CD8-positive, alpha-beta memory T cell (primary cell): ENCODE measurements at regions not wholly inside any gene's neighbourhood (a gene's known extent, or its start where the extent isn't known, plus 50 kb on each side); places are given as distances from the start of the nearest gene placed in this dataset.
"Not testable (repeated sequence)": the region's sequence is repeated elsewhere in the genome, so short reads cannot be mapped to it uniquely, and the experiment has no call there.

Source experiments
- CTCF ChIA-PET: fragments of 350-600 bp; sonication (Branson Sonifier 250); formaldehyde crosslinking; loops from one replicate; lab custom pipeline; 2021; ENCODE audit warnings: antibody characterized with exemption; lab: Charles Lee
- POLR2A ChIA-PET: fragments of 350-600 bp; sonication (Branson Sonifier 250); formaldehyde crosslinking; loops from one replicate; lab custom pipeline; 2021; ENCODE audit warnings: antibody characterized with exemption; lab: Charles Lee
- DNase-seq, 5 donors: peaks; one replicate each; pipeline versions ENCODE4 v3.0.0 to v3.0.0-alpha.2; 2020 to 2022; ENCODE audit warnings: mixed read lengths in 1 of 5
- H3K27ac ChIP-seq: one replicate; pipeline ENCODE4 v1.7.0; 2013; ENCODE audit warnings: low read depth, mild to moderate bottlenecking, low read length, moderate library complexity
- H3K27me3 ChIP-seq: 2 replicates; pipeline ENCODE4 v1.7.0; 2013; ENCODE audit warnings: low read length, mild to moderate bottlenecking; ENCODE audit not compliant: insufficient read depth, poor library complexity, severe bottlenecking
- H3K36me3 ChIP-seq: 2 replicates; pipeline ENCODE4 v1.7.0; 2013; ENCODE audit warnings: mild to moderate bottlenecking, low read length, moderate library complexity; ENCODE audit not compliant: insufficient read depth
- H3K4me1 ChIP-seq: 2 replicates; pipeline ENCODE4 v1.7.0; 2013; ENCODE audit warnings: mild to moderate bottlenecking, low read length, moderate library complexity; ENCODE audit not compliant: insufficient read depth
- H3K4me3 ChIP-seq: 2 replicates; pipeline ENCODE4 v1.7.0; 2013; ENCODE audit warnings: mild to moderate bottlenecking, low read length
- H3K9me3 ChIP-seq: 2 replicates; pipeline ENCODE4 v1.7.0; 2013; ENCODE audit warnings: mild to moderate bottlenecking, low read length
- H3K27ac Mint-ChIP-seq, 8 donors: one replicate each; pipeline ENCODE4 v1.8.0; 2020 to 2021; ENCODE audit warnings: mixed read lengths in 8 of 8, mild to moderate bottlenecking in 6 of 8, inconsistent platforms in 3 of 8, moderate library complexity in 3 of 8
- H3K27me3 Mint-ChIP-seq, 2 donors: one replicate each; pipeline ENCODE4 v1.8.0; 2020 to 2021; ENCODE audit warnings: mixed read lengths in 2 of 2, mild to moderate bottlenecking in 1 of 2, moderate library complexity in 1 of 2
- H3K36me3 Mint-ChIP-seq, 3 donors: one replicate each; pipeline ENCODE4 v1.8.0; 2020 to 2021; ENCODE audit warnings: mixed read lengths in 3 of 3, inconsistent platforms in 1 of 3, mild to moderate bottlenecking in 1 of 3
- H3K4me1 Mint-ChIP-seq, 3 donors: one replicate each; pipeline ENCODE4 v1.8.0; 2020 to 2021; ENCODE audit warnings: mixed read lengths in 3 of 3, inconsistent platforms in 1 of 3, mild to moderate bottlenecking in 1 of 3
- H3K4me3 Mint-ChIP-seq, 7 donors: one replicate each; pipeline ENCODE4 v1.8.0; 2020 to 2021; ENCODE audit warnings: mixed read lengths in 7 of 7, mild to moderate bottlenecking in 6 of 7, moderate library complexity in 4 of 7, inconsistent platforms in 2 of 7
- H3K9me3 Mint-ChIP-seq, 5 donors: one replicate each; pipeline ENCODE4 v1.8.0; 2020 to 2022; ENCODE audit warnings: mixed read lengths in 5 of 5, mild to moderate bottlenecking in 3 of 5, moderate library complexity in 2 of 5, inconsistent platforms in 1 of 5

DNA sequence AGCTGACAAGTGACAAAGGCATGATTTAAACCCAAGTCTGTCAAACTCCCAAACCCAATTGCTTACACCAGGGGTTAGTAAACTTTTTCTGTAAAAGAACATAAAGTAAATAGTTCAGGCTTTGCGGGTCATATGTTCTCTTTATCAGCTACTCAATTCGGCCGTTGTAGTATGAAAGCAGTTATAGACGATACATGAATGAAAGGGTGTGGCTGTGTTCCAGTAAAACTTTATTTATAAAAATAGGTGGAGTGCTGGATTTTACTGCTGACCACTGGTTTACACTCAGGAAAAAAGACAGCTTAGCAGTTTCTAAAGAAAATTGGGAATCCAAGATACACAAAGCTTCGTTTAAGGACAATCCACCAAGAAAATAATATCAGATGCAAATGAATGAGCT lies 124.3 kb upstream of the BCL9 start:
- Histone ChIP-seq H3K36me3 (no peaks in the 10 kb centered on the region), H3K9me3 (no peaks in the 10 kb centered on the region), H3K4me3 (no peak overlapping the region), H3K27ac (no peak overlapping the region), H3K4me1 (no peaks in the 10 kb centered on the region), H3K27me3 (no peaks in the 10 kb centered on the region)
- Mint-ChIP-seq H3K27me3 (peaks cover 20 to 68% of the 10 kb centered on the region in 2 donors), H3K9me3 (peaks cover 0 to 3% (median 0%) of the 10 kb centered on the region in 5 donors), H3K4me1 (no peaks in the 10 kb centered on the region), H3K27ac (no peak overlapping the region), H3K4me3 (no peak overlapping the region), H3K36me3 (no peaks in the 10 kb centered on the region)
- CTCF ChIA-PET = no interaction called here
- no peak for DNase-seq
- POLR2A ChIA-PET = no interaction called here

DNA sequence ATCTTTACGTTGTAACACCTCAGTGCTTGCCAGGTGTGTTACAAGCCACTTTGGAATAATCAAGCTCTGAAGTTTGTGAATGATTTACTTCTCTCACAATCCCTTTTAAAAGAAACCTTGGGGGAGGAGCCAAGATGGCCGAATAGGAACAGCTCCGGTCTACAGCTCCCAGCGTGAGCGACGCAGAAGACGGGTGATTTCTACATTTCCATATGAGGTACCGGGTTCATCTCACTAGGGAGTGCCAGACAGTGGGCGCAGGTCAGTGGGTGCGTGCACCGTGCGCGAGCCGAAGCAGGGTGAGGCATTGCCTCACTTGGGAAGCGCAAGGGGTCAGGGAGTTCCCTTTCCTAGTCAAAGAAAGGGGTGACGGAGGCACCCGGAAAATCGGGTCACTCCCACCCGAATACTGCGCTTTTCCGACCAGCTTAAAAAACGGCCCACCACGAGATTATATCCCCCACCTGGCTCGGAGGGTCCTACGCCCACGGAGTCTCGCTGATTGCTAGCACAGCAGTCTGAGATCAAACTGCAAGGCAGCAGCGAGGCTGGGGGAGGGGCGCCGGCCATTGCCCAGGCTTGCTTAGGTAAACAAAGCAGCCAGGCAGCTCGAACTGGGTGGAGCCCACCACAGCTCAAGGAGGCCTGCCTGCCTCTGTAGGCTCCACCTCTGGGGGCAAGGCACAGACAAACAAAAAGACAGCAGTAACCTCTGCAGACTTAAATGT lies 118.0 kb upstream of the BCL9 start:
- DNase-seq, H3K36me3 ChIP-seq, CTCF ChIA-PET, H3K27me3 ChIP-seq, H3K4me3 Mint-ChIP-seq, H3K27ac Mint-ChIP-seq, POLR2A ChIA-PET, H3K9me3 ChIP-seq, H3K9me3 Mint-ChIP-seq, H3K4me1 Mint-ChIP-seq, H3K36me3 Mint-ChIP-seq, H3K27ac ChIP-seq, H3K4me1 ChIP-seq, H3K4me3 ChIP-seq: not testable (repeated sequence)
- peaks cover 12 to 31% of the 10 kb centered on the region in 2 donors for H3K27me3 Mint-ChIP-seq

DNA sequence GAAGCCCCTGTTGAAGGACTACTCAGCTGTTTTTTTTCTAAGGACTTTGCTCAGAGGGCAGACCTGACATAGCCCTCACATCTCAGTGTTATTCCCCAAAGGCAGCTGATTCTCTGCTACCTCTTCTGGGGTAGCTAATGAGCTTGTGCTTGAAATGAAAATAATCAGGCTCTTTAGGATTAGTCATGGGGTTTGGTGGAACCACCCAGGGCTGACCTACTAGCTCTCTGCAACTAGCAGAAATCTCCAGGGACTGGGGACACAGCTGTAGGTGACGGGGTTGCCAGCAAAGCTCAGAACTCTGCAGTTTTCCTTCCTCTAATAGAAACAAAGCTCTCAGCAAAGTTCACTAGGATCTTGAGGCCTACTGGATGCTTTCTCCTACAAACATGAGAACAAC lies 106.4 kb upstream of the BCL9 start:
- H3K4me1 ChIP-seq = no peaks in the 10 kb centered on the region
- H3K4me3 Mint-ChIP-seq = no peak overlapping the region
- H3K9me3 Mint-ChIP-seq = peaks cover 0 to 2% (median 0%) of the 10 kb centered on the region in 5 donors
- peaks cover 2 to 24% of the 10 kb centered on the region in 2 donors for H3K27me3 Mint-ChIP-seq
- no peaks in the 10 kb centered on the region for H3K4me1 Mint-ChIP-seq
- no peak overlapping the region for H3K27ac Mint-ChIP-seq
- H3K36me3 ChIP-seq = no peaks in the 10 kb centered on the region
- H3K9me3 ChIP-seq = no peaks in the 10 kb centered on the region
- ChIA-PET POLR2A (no interaction called here), CTCF (no interaction called here)
- H3K27me3 ChIP-seq = no peaks in the 10 kb centered on the region
- no peak for DNase-seq
- no peak overlapping the region for H3K27ac ChIP-seq
- peaks cover 0 to 3% (median 0%) of the 10 kb centered on the region in 3 donors for H3K36me3 Mint-ChIP-seq
- H3K4me3 ChIP-seq = no peak overlapping the region

DNA sequence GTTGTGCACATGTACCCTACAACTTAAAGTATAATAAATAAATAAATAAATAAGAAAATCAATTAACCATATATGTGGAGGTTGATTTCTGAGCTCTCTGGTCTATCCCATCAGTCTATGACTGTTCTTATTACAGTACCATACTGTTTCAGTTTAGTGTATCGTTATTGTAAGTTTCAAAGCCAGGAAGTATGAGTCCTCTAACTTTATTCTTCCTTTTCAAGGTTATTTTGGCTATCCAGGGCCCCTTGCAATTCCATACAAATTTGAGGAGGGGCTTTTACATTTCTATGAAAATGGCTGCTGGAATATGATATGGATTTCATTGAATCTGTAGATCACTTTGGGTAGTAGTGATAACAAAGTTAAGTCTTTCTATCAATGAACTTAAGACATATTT lies 96.9 kb upstream of the BCL9 start:
- H3K27me3 Mint-ChIP-seq = peaks cover 18 to 49% of the 10 kb centered on the region in 2 donors
- no peaks in the 10 kb centered on the region for H3K4me1 Mint-ChIP-seq
- H3K4me3 ChIP-seq = no peak overlapping the region
- no peak overlapping the region for H3K27ac ChIP-seq
- no peak overlapping the region for H3K27ac Mint-ChIP-seq
- ChIA-PET POLR2A (no interaction called here), CTCF (no interaction called here)
- no peak for DNase-seq
- H3K36me3 Mint-ChIP-seq = peaks cover 0 to 17% (median 4%) of the 10 kb centered on the region in 3 donors
- H3K4me3 Mint-ChIP-seq = no peak overlapping the region
- no peaks in the 10 kb centered on the region for H3K27me3 ChIP-seq
- peaks cover 35 to 65% (median 58%) of the 10 kb centered on the region in 5 donors for H3K9me3 Mint-ChIP-seq
- H3K4me1 ChIP-seq = no peaks in the 10 kb centered on the region
- no peaks in the 10 kb centered on the region for H3K36me3 ChIP-seq
- H3K9me3 ChIP-seq = no peaks in the 10 kb centered on the region

DNA sequence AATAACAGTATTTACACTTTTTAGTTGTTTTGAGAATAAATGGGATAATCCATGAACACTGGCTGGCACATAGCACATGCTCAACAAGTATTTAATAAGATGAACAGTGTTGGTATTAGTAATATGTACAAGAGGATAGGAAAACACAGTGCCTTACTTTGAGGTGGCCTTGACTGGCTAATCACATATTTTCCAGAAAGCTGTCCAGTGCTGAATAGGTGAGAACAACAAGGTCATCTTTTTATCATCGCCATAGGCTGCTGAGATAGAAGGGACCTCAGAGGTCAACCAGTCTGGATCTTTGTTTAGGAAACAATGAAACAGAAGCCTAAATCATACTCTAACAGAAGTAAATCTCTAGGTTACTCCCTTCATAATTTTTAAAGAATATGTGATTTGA lies 89.7 kb upstream of the BCL9 start:
- POLR2A ChIA-PET = no interaction called here
- Histone ChIP-seq H3K27me3 (no peaks in the 10 kb centered on the region), H3K4me1 (no peaks in the 10 kb centered on the region), H3K36me3 (no peaks in the 10 kb centered on the region), H3K9me3 (no peaks in the 10 kb centered on the region), H3K4me3 (no peak overlapping the region), H3K27ac (no peak overlapping the region)
- Mint-ChIP-seq H3K9me3 (peaks cover 3 to 16% (median 14%) of the 10 kb centered on the region in 5 donors), H3K27ac (no peak overlapping the region), H3K4me3 (no peak overlapping the region), H3K27me3 (peaks cover 22 to 52% of the 10 kb centered on the region in 2 donors), H3K4me1 (no peaks in the 10 kb centered on the region), H3K36me3 (peaks cover 0 to 3% (median 0%) of the 10 kb centered on the region in 3 donors)
- DNase-seq = no peak
- CTCF ChIA-PET = no interaction called here

DNA sequence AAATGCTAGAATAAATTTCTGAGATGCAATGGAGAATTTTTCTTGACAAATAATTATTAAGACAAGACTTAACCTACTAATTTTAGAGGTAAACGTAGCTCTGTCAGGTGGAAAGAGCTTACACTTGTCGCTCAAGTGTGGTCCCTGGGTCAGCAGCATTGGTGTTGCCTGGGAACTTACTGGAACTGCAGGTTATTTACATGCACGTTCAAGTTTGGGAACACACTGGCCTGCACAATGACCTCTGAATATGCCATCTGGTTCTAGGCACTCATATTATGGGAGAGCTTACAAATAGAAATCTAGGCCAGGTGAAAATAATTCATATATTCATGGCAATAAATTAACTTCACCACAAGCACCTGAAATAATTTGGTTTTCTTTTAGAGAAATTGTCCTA lies 88.5 kb upstream of the BCL9 start:
- no peak overlapping the region for H3K27ac Mint-ChIP-seq
- CTCF ChIA-PET = no interaction called here
- H3K27ac ChIP-seq = no peak overlapping the region

DNA sequence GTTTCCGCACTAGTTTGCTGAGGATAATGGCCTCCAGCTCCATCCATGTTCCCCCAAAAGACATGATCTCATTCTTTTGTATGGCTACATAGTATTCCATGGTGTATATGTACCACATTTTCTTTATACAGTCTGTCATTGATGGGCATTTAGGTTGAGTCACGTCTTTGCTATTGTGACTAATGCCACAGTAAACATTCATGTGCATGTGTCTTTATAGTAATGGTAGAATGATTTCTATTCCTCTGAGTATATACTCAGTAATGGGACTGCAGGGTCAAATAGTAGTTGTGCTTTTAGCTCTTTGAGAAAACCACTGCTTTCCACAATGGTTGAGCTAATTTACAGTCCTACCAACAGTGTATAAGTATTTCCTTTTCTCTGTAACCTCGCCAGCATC lies 78.3 kb upstream of the BCL9 start:
- H3K36me3 Mint-ChIP-seq = peaks cover 0 to 4% (median 0%) of the 10 kb centered on the region in 3 donors
- Histone ChIP-seq H3K4me3 (no peak overlapping the region), H3K27me3 (no peaks in the 10 kb centered on the region), H3K36me3 (no peaks in the 10 kb centered on the region), H3K27ac (no peak overlapping the region), H3K9me3 (no peaks in the 10 kb centered on the region), H3K4me1 (no peaks in the 10 kb centered on the region)
- H3K27ac Mint-ChIP-seq = no peak overlapping the region
- H3K9me3 Mint-ChIP-seq = peaks cover 7 to 31% (median 21%) of the 10 kb centered on the region in 5 donors
- H3K4me1 Mint-ChIP-seq = no peaks in the 10 kb centered on the region
- CTCF ChIA-PET = no interaction called here
- POLR2A ChIA-PET = no interaction called here
- H3K4me3 Mint-ChIP-seq = no peak overlapping the region
- DNase-seq = no peak
- H3K27me3 Mint-ChIP-seq = peaks cover 14 to 45% of the 10 kb centered on the region in 2 donors

More for the DNA sequence above, 88.5 kb upstream of the BCL9 start:
- Histone ChIP-seq H3K4me1 (no peaks in the 10 kb centered on the region), H3K27me3 (no peaks in the 10 kb centered on the region), H3K4me3 (no peak overlapping the region), H3K9me3 (no peaks in the 10 kb centered on the region), H3K36me3 (no peaks in the 10 kb centered on the region)
- no peak for DNase-seq
- POLR2A ChIA-PET = no interaction called here
- no peaks in the 10 kb centered on the region for H3K4me1 Mint-ChIP-seq
- H3K36me3 Mint-ChIP-seq = no peaks in the 10 kb centered on the region
- no peak overlapping the region for H3K4me3 Mint-ChIP-seq
- H3K9me3 Mint-ChIP-seq = peaks cover 0 to 10% (median 5%) of the 10 kb centered on the region in 5 donors
- peaks cover 11 to 49% of the 10 kb centered on the region in 2 donors for H3K27me3 Mint-ChIP-seq

DNA sequence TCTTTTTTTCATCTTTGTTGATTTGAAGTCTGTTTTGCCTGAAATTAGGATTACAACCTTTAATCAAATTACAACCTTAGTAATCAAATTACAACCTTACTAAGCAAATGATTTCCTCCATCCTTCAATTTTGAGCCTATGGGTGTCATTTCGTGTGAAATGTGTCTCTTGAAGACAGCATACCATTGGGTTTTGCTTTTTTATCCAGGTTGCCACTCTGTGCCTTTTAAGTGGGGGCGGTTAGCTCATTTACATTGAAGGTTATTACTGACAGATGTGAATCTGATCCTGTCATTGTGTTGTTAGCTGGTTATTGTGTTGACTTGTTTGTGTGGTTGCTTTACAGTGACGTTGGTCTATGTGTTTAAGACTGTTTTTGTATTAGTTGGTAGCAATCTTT lies 74.8 kb upstream of the BCL9 start:
- Histone ChIP-seq H3K4me1 (no peaks in the 10 kb centered on the region), H3K27ac (no peak overlapping the region), H3K9me3 (no peaks in the 10 kb centered on the region), H3K36me3 (no peaks in the 10 kb centered on the region), H3K4me3 (no peak overlapping the region), H3K27me3 (peaks cover 5% of the 10 kb centered on the region)
- no peak for DNase-seq
- Mint-ChIP-seq H3K4me1 (no peaks in the 10 kb centered on the region), H3K27me3 (peaks cover 27 to 64% of the 10 kb centered on the region in 2 donors), H3K36me3 (no peaks in the 10 kb centered on the region), H3K27ac (no peak overlapping the region), H3K9me3 (peaks cover 9 to 29% (median 23%) of the 10 kb centered on the region in 5 donors), H3K4me3 (no peak overlapping the region)
- CTCF ChIA-PET = no interaction called here
- POLR2A ChIA-PET = no interaction called here
